ENCODE measurements at regions not wholly inside any gene's neighbourhood (a gene's known extent, or its start where the extent isn't known, plus 50 kb on each side); places are given as distances from the start of the nearest gene placed in this dataset.

DNA sequence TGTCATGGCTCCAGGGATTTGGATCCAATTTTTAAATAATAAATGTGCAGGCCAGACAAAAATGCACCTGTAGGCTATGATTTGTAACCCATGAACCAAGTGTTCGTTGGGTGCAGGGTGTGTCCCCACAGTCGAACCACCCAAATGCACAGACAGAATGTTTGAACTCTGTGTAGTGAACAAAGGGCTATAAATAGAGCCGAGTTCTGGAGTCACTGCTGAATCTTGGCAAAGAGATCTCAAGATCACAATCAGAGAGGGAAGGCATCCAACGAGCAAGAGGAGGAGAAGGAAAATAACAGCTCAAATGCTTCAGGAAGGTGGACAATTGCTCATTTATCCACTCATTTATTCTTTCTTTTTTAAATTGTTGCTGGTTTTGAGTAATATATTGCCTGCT, 547.9 kb downstream of the FGF9 start:
- H3K9me3 ChIP-seq (ENCODE audit: low read length), result no peaks in the 10 kb centered on the region
- no peaks in the 10 kb centered on the region for H3K36me3 ChIP-seq (ENCODE audit: insufficient read depth, low read length)
- no peaks in the 10 kb centered on the region for H3K27me3 ChIP-seq (ENCODE audit: insufficient read depth, low read length)
- H2AFZ ChIP-seq (ENCODE audit: low read depth, low read length), result no peak overlapping the region
- H3K4me3 ChIP-seq (ENCODE audit: low read length), result no peak overlapping the region
- H3K4me1 ChIP-seq (ENCODE audit: insufficient read depth, low read length), result peaks cover 9% of the 10 kb centered on the region

DNA sequence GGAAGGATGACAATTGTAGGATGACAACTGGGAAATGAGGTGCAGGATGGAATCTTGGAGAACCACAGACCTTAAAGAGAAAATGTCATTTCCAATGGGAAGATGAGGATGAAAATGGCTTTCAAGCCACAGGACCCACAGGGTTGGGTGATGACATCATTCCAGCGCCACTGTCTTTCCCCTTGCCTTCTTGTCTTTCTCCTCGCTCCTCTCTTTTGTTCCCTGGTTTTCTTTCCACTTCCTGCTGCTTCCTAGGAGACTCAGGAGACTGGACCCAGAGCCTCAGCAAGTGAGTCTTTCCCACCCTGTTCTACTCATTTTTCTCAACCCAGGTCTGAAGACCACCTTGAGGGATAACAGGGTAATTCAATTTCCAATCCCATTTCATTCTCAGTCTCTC, 548.8 kb downstream of the FGF9 start:
- no peaks in the 10 kb centered on the region for H3K27me3 ChIP-seq (ENCODE audit: insufficient read depth, low read length)
- H3K4me1 ChIP-seq (ENCODE audit: insufficient read depth, low read length), result peaks cover 9% of the 10 kb centered on the region
- no peak overlapping the region for H2AFZ ChIP-seq (ENCODE audit: low read depth, low read length)
- H3K4me3 ChIP-seq (ENCODE audit: low read length), result no peak overlapping the region
- H3K36me3 ChIP-seq (ENCODE audit: insufficient read depth, low read length), result no peaks in the 10 kb centered on the region
- no peaks in the 10 kb centered on the region for H3K9me3 ChIP-seq (ENCODE audit: low read length)

DNA sequence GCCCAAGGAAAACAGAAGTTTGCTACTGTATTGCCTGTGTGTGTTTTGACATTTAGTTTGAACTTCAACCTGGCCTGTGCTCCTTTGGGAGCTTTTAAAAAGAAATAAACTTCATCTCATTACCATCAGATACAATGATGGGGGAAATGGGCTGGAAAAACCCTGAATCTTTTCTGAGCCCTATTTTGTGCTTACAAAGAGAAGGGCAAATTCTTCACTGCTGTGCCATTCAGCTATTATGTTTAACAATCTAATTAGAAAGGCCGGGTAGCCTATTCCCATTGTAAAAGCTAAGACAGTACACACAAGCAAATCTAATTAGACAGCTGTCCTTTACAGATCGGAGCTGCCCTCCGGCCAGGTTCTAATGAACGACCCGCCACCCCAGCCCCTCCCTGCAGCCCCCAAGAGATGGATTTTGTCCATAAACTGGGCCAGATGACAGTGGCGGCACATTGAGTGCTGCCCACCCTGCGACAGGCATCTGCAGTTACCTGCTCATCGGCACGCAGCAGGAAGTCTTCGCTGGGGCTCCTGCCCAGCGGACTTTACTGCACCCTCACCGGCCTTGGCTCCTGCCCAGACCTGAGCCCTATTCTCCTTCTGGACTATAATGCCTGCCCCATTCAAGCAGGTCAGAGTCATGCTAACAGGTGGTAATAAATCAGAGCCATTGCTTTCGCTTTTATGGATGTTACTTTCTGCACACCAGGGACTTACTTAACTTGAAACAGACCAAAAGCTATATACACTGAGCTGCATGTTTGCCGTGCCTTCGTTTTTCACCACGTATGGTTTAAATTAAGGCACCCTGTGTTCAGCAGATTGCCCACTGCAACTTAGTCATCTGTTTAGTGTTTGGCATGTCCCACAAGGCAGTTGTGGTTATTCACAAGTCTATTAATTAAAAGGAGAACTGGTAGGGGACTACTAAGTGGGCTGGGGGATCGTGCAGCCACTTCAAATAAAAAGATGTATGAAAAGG, 549.6 kb downstream of the FGF9 start:
- no peak overlapping the region for H3K4me3 ChIP-seq (ENCODE audit: low read length)
- no peak overlapping the region for H2AFZ ChIP-seq (ENCODE audit: low read depth, low read length)
- H3K36me3 ChIP-seq (ENCODE audit: insufficient read depth, low read length), result no peaks in the 10 kb centered on the region
- peaks cover 3% of the 10 kb centered on the region for H3K27me3 ChIP-seq (ENCODE audit: insufficient read depth, low read length)
- H3K9me3 ChIP-seq (ENCODE audit: low read length), result no peaks in the 10 kb centered on the region
- peaks cover 9% of the 10 kb centered on the region for H3K4me1 ChIP-seq (ENCODE audit: insufficient read depth, low read length)

DNA sequence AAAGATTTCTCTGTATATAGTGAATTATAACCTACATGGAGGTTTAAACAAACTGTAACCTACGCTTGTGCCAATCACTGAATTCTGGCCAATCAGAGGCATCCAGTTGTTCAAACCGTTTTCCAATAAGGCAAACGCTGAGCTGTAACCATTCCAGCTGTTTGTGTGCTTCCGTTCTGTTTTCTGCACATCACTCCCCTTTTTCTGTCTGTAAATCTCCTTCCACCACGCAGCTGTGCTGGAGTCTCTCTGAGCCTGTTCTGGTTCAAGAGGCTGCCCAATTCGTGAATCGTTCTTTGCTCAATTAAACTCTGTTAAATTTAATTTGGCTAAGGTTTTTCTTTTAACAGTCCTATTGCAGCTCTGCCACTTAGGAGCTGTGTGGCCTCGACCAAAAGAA, 552.5 kb downstream of the FGF9 start:
- Histone ChIP-seq H2AFZ (ENCODE audit: low read depth, low read length) (no peak overlapping the region), H3K4me1 (ENCODE audit: insufficient read depth, low read length) (peaks cover 9% of the 10 kb centered on the region), H3K9me3 (ENCODE audit: low read length) (no peaks in the 10 kb centered on the region), H3K36me3 (ENCODE audit: insufficient read depth, low read length) (no peaks in the 10 kb centered on the region), H3K27me3 (ENCODE audit: insufficient read depth, low read length) (peaks cover 3% of the 10 kb centered on the region), H3K4me3 (ENCODE audit: low read length) (no peak overlapping the region)

DNA sequence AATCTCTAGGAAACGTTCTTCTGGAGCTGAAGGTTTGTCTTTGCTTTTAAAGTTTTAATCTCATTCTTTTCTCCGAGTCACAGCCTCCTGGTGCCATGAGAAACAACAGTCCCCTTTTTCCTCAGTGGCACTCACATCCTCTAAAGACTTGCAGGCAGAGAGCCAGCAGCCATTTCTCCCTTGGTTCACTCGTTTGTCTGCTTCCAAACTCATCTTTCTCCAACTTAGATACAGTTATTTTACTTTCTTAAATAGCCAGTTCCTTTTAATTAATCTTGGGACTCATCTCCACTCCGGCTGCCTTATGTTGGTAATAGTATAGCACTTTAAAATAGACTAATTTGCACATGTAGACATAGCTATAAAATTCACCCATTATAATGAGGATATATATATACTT, 555.2 kb downstream of the FGF9 start:
- no peaks in the 10 kb centered on the region for H3K9me3 ChIP-seq (ENCODE audit: low read length)
- H3K4me3 ChIP-seq (ENCODE audit: low read length), result no peak overlapping the region
- no peaks in the 10 kb centered on the region for H3K4me1 ChIP-seq (ENCODE audit: insufficient read depth, low read length)
- H3K36me3 ChIP-seq (ENCODE audit: insufficient read depth, low read length), result no peaks in the 10 kb centered on the region
- no peak overlapping the region for H2AFZ ChIP-seq (ENCODE audit: low read depth, low read length)
- H3K27me3 ChIP-seq (ENCODE audit: insufficient read depth, low read length), result peaks cover 3% of the 10 kb centered on the region

DNA sequence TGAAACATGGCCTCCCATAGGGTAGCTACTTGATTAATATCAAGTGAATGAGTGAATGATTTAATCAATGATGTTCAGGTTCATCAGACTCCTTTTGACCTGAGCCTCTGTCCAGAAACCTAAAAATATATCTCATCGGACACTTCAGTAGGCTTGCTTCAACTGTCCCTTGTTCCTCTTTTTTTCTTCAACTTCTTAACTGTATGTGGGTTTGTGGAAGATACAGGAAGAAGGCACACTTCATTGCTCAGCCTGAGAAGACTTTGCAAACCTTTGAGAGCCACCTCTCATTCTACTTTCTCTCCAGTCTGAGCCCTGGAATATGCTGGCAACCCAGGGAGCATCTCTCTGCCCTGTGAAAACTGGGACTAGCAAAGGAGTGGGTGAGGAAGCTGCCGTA, 557.0 kb downstream of the FGF9 start:
- Histone ChIP-seq H3K4me1 (ENCODE audit: insufficient read depth, low read length) (no peaks in the 10 kb centered on the region), H3K36me3 (ENCODE audit: insufficient read depth, low read length) (no peaks in the 10 kb centered on the region), H3K9me3 (ENCODE audit: low read length) (no peaks in the 10 kb centered on the region), H3K27me3 (ENCODE audit: insufficient read depth, low read length) (peaks cover 3% of the 10 kb centered on the region), H2AFZ (ENCODE audit: low read depth, low read length) (no peak overlapping the region), H3K4me3 (ENCODE audit: low read length) (no peak overlapping the region)

DNA sequence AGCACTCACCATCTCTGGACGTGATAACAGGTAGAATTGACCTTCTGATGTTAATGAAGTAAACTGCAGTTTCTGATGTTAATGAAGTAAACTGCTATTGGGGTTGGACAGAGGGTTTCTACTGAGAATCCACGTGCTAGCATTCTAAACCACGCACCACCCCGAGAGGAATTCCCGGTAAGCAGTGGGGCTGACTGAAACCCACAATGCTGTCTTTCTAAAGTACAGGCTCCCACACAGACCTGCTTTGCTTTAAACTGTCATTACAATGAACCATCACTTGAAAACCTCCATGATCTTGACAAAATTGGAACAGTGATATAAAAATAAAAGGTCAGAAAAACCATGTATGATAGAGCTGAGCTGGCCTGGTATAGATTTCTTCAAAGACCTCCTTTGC, 559.0 kb downstream of the FGF9 start:
- no peak overlapping the region for H2AFZ ChIP-seq (ENCODE audit: low read depth, low read length)
- no peaks in the 10 kb centered on the region for H3K4me1 ChIP-seq (ENCODE audit: insufficient read depth, low read length)
- H3K27me3 ChIP-seq (ENCODE audit: insufficient read depth, low read length), result peaks cover 2% of the 10 kb centered on the region
- H3K36me3 ChIP-seq (ENCODE audit: insufficient read depth, low read length), result no peaks in the 10 kb centered on the region
- no peak overlapping the region for H3K4me3 ChIP-seq (ENCODE audit: low read length)
- no peaks in the 10 kb centered on the region for H3K9me3 ChIP-seq (ENCODE audit: low read length)

DNA sequence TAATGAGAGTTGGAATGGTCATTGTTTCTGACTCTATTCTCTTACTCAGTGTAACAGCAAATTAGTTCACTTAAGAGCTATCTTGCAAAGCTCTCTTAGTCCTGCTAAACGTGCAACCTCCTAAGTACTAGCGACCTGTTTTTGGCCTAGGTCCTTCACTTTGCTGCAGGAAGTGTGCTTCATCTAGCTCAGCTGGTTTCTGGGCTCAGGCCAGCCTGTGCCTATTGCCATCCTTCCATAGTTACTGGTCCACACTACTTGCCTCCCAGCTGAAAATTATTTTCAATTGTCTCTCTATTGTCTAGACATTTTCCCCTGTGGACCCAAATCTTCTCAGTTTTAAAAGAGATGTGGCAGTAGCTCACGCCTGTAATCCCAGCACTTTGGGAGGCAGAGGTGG, 561.3 kb downstream of the FGF9 start:
- Histone ChIP-seq H3K27me3 (ENCODE audit: insufficient read depth, low read length) (no peaks in the 10 kb centered on the region), H3K4me1 (ENCODE audit: insufficient read depth, low read length) (no peaks in the 10 kb centered on the region), H2AFZ (ENCODE audit: low read depth, low read length) (no peak overlapping the region), H3K4me3 (ENCODE audit: low read length) (no peak overlapping the region), H3K36me3 (ENCODE audit: insufficient read depth, low read length) (no peaks in the 10 kb centered on the region), H3K9me3 (ENCODE audit: low read length) (no peaks in the 10 kb centered on the region)

DNA sequence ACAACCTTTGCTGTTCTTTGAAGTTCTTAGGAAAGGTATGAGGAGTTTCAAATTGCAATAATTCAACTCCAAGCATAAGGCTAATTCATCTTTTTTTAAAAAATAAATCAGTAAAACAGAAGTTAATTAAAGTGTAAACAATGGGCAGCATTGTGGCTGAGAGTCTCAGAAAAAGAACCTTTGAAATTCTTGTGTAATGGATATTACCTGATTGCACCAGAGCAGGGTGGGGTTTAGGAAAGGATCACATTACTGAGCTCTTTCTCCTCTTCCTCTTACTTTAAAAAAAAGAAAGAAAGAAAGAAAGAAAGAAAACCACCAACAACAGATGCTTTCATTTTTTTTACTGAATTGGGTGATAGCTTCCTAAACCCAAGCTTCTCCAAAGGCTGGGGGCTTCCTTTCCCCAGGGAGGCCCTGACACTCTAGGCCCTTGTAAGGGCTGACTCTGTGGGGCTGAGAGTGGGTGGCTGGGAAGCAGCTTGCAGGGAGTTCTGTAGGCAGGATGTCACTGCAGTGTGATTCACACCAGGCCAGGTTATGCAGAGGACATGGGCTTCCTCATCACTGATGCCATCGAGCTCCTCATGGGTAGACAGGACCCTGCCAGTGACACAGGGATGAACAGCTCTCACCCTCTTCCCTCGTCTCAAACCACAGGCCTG, 564.5 kb downstream of the FGF9 start:
- Histone ChIP-seq H3K4me3 (ENCODE audit: low read length) (no peak overlapping the region), H3K36me3 (ENCODE audit: insufficient read depth, low read length) (no peaks in the 10 kb centered on the region), H2AFZ (ENCODE audit: low read depth, low read length) (no peak overlapping the region), H3K9me3 (ENCODE audit: low read length) (no peaks in the 10 kb centered on the region), H3K27me3 (ENCODE audit: insufficient read depth, low read length) (no peaks in the 10 kb centered on the region), H3K4me1 (ENCODE audit: insufficient read depth, low read length) (no peaks in the 10 kb centered on the region)

DNA sequence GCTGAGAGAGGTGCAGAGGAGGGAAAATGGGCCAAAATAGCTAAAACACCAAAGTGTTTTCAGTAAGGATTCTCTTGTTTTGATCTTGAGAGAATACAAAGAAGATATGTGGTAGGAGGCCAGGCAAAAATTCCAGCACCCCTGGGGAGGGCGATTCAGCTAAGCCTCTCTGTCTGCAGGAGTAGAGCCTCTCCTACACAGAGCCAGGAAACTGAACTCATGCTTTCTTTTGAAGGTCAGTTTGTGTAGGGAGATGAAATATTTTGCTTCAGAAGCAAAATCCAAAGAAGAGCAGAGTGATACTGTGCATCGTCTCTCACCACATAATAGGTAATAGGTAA, 565.0 kb downstream of the FGF9 start:
- H3K4me3 ChIP-seq (ENCODE audit: low read length), result no peak overlapping the region
- H2AFZ ChIP-seq (ENCODE audit: low read depth, low read length), result no peak overlapping the region
- no peaks in the 10 kb centered on the region for H3K36me3 ChIP-seq (ENCODE audit: insufficient read depth, low read length)
- H3K9me3 ChIP-seq (ENCODE audit: low read length), result no peaks in the 10 kb centered on the region
- no peaks in the 10 kb centered on the region for H3K4me1 ChIP-seq (ENCODE audit: insufficient read depth, low read length)
- no peaks in the 10 kb centered on the region for H3K27me3 ChIP-seq (ENCODE audit: insufficient read depth, low read length)

DNA sequence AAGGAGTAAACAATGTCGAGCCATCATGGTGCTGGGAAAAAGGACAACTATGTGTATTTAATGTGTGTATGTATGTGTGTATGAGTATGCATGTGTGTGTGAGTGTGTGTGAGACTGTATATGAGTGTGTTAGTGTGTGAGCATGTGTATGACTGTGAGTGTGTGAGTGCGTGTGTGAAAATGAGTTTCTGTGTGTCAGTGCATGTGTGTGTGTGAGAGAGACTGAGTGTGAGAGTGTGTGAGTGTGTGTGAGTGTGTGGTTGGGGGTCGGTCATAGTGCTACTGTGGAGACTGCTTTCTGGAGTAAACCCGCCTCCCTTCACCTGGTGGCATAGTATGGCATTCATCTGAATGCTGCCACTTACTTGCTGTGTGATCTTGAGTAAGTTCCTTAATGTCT, 567.4 kb downstream of the FGF9 start:
- Histone ChIP-seq H3K4me1 (ENCODE audit: insufficient read depth, low read length) (no peaks in the 10 kb centered on the region), H3K9me3 (ENCODE audit: low read length) (no peaks in the 10 kb centered on the region), H3K4me3 (ENCODE audit: low read length) (no peak overlapping the region), H3K27me3 (ENCODE audit: insufficient read depth, low read length) (no peaks in the 10 kb centered on the region), H2AFZ (ENCODE audit: low read depth, low read length) (no peak overlapping the region), H3K36me3 (ENCODE audit: insufficient read depth, low read length) (no peaks in the 10 kb centered on the region)

DNA sequence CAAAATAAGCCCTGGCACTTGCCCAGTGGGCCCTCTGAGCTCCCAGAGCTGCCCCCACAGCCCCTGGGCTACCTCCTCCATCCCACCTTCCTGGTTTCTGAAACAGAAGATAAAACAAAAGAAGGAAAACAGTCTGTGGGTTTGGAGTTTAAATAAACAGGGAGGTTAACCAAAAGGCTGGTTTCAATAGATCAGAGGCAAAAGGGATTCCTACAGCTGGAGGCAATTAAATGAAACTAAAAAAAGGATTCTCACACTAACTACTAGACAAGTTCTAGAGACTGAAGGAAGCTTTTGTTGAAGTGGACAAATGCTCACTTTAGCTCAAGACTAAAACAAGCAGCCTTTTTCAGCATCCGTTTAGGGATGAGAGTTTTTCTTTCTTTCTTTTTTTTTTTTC, 569.8 kb downstream of the FGF9 start:
- Histone ChIP-seq H3K4me1 (ENCODE audit: insufficient read depth, low read length) (no peaks in the 10 kb centered on the region), H3K4me3 (ENCODE audit: low read length) (no peak overlapping the region), H2AFZ (ENCODE audit: low read depth, low read length) (no peak overlapping the region), H3K27me3 (ENCODE audit: insufficient read depth, low read length) (no peaks in the 10 kb centered on the region), H3K36me3 (ENCODE audit: insufficient read depth, low read length) (no peaks in the 10 kb centered on the region), H3K9me3 (ENCODE audit: low read length) (no peaks in the 10 kb centered on the region)

DNA sequence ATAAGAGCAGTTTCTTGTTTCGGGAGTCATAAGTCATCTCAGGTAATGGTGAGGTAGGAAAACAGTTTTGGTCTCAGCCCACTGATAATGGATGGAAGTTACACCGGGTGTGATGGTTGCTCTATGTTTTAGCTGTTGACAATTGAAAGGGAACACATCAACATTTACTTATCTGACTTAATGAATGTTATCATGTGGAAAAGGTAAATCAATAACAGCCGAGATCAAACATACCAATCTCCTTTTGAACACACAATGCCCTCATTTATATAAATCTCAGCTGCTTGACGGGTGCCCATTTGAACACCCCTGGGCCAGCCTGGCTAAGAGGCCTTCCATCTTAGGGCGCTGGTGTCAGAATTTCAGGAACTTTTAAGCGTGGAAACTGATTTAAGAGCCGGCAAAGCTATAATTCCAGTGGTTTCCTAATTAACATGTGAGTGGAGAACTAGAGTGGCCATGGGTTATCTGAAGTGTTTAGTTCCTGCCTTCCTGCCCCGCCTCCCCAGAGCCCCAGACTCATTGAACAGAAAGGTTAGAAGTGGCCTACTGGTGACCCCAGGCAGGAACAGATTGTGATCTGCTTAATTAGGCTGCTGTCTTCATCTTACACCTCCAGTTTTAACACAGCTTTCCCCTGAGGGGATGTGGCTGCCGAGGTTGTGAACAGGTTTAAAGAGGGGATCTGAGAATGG, 572.7 kb downstream of the FGF9 start:
- no peaks in the 10 kb centered on the region for H3K36me3 ChIP-seq (ENCODE audit: insufficient read depth, low read length)
- no peak overlapping the region for H3K4me3 ChIP-seq (ENCODE audit: low read length)
- H2AFZ ChIP-seq (ENCODE audit: low read depth, low read length), result no peak overlapping the region
- no peaks in the 10 kb centered on the region for H3K27me3 ChIP-seq (ENCODE audit: insufficient read depth, low read length)
- no peaks in the 10 kb centered on the region for H3K4me1 ChIP-seq (ENCODE audit: insufficient read depth, low read length)
- no peaks in the 10 kb centered on the region for H3K9me3 ChIP-seq (ENCODE audit: low read length)

Measured in neuron (in vitro differentiated cells).